Trophoblast cell (in vitro differentiated cells and primary cell): ENCODE measurements at regions not wholly inside any gene's neighbourhood (a gene's known extent, or its start where the extent isn't known, plus 50 kb on each side); places are given as distances from the start of the nearest gene placed in this dataset.

Experiments
- DNase-seq, 2 donors: peaks; one replicate each; pipeline ENCODE4 v3.0.0-alpha.2; 2016
- H2AFZ ChIP-seq: 2 replicates; pipeline ENCODE4 v1.6.1; 2013; ENCODE audit warnings: low read length, moderate library complexity, mild to moderate bottlenecking; ENCODE audit not compliant: insufficient read depth, poor library complexity
- H2AK5ac ChIP-seq: 2 replicates; pipeline ENCODE4 v1.6.1; 2013; ENCODE audit warnings: mild to moderate bottlenecking, low read length
- H2BK120ac ChIP-seq: 2 replicates; pipeline ENCODE4 v1.6.1; 2013; ENCODE audit warnings: low read length, mild to moderate bottlenecking, moderate library complexity; ENCODE audit not compliant: insufficient read depth, poor library complexity
- H2BK12ac ChIP-seq: 2 replicates; pipeline ENCODE4 v1.6.1; 2013; ENCODE audit warnings: mild to moderate bottlenecking, low read length, moderate library complexity
- H2BK5ac ChIP-seq: 2 replicates; pipeline ENCODE4 v1.6.1; 2013; ENCODE audit warnings: low read length, low read depth, moderate library complexity, mild to moderate bottlenecking; ENCODE audit not compliant: poor library complexity
- H3K14ac ChIP-seq: 2 replicates; pipeline ENCODE4 v1.6.1; 2013; ENCODE audit warnings: mild to moderate bottlenecking, low read length
- H3K18ac ChIP-seq: 2 replicates; pipeline ENCODE4 v1.6.1; 2013; ENCODE audit warnings: mild to moderate bottlenecking, low read length
- H3K23ac ChIP-seq: 2 replicates; pipeline ENCODE4 v1.6.1; 2013; ENCODE audit warnings: low read length
- H3K27ac ChIP-seq: 2 replicates; pipeline ENCODE4 v1.5.1; 2013; ENCODE audit warnings: low read depth, mild to moderate bottlenecking, inconsistent platforms, low read length, moderate library complexity
- H3K27me3 ChIP-seq: 2 replicates; pipeline ENCODE4 v1.6.1; 2013; ENCODE audit warnings: inconsistent platforms, mild to moderate bottlenecking, low read length, moderate library complexity; ENCODE audit not compliant: insufficient read depth
- H3K36me3 ChIP-seq, 2 experiments: 1 replicate in 1 of 2; 2 replicates in 1 of 2; pipeline ENCODE4 v1.6.1; 2013; ENCODE audit warnings: low read length in 2 of 2, mild to moderate bottlenecking in 2 of 2, moderate library complexity in 1 of 2; ENCODE audit not compliant: insufficient read depth in 2 of 2, control insufficient read depth in 1 of 2
- H3K4ac ChIP-seq: 2 replicates; pipeline ENCODE4 v1.6.1; 2013; ENCODE audit warnings: low read depth, mild to moderate bottlenecking, low read length, moderate library complexity
- H3K4me1 ChIP-seq, 2 experiments: 1 replicate in 1 of 2; 2 replicates in 1 of 2; pipeline ENCODE4 v1.6.1; 2013; ENCODE audit warnings: low read length in 2 of 2, mild to moderate bottlenecking in 2 of 2, moderate library complexity in 1 of 2; ENCODE audit not compliant: insufficient read depth in 2 of 2, control insufficient read depth in 1 of 2
- H3K4me2 ChIP-seq: 2 replicates; pipeline ENCODE4 v1.6.1; 2013; ENCODE audit warnings: inconsistent platforms, mild to moderate bottlenecking, low read length, moderate library complexity
- H3K4me3 ChIP-seq: 2 replicates; pipeline ENCODE4 v1.5.1; 2013; ENCODE audit warnings: mild to moderate bottlenecking, low read depth, low read length, inconsistent platforms
- H3K79me1 ChIP-seq: one replicate; pipeline ENCODE4 v1.6.1; 2013; ENCODE audit warnings: low read length
- H3K79me2 ChIP-seq: 2 replicates; pipeline ENCODE4 v1.6.1; 2013; ENCODE audit warnings: low read length, mild to moderate bottlenecking; ENCODE audit not compliant: control insufficient read depth, insufficient read depth, poor library complexity
- H3K9ac ChIP-seq: 2 replicates; pipeline ENCODE4 v1.6.1; 2013; ENCODE audit warnings: mild to moderate bottlenecking, low read length
- H3K9me3 ChIP-seq: 2 replicates; pipeline ENCODE4 v1.6.1; 2013; ENCODE audit warnings: low read depth, mild to moderate bottlenecking, control low read depth, inconsistent platforms, low read length; ENCODE audit not compliant: insufficient read depth
- H4K12ac ChIP-seq: 2 replicates; pipeline ENCODE4 v1.6.1; 2013; ENCODE audit warnings: low read depth, mild to moderate bottlenecking, low read length, moderate library complexity
- H4K8ac ChIP-seq: 2 replicates; pipeline ENCODE4 v1.6.1; 2013; ENCODE audit warnings: low read depth, mild to moderate bottlenecking, low read length, moderate library complexity
- H4K91ac ChIP-seq: one replicate; pipeline ENCODE4 v1.6.1; 2013; ENCODE audit warnings: low read depth, mild to moderate bottlenecking, low read length, moderate library complexity
- WGBS: extraction: QIAGEN DNeasy Blood & Tissue Kit; methylation state at CpG from one replicate; pipeline ENCODE4 v1.1.7; 2013; ENCODE audit warnings: missing lambda C conversion rate; ENCODE audit not compliant: insufficient read length, insufficient coverage; ENCODE audit errors: extremely low coverage; 5-methylcytosine and 5-hydroxymethylcytosine counted together

- Histone ChIP-seq H3K9ac (no peak overlapping the region), H4K12ac (no peak overlapping the region), H4K91ac (no peak overlapping the region), H2AFZ (no peak overlapping the region), H3K14ac (no peak overlapping the region), H3K27ac (no peak overlapping the region), H3K4me3 (no peak overlapping the region), H3K4me1 (peaks cover 0 to 2% of the 10 kb centered on the region in 2 experiments), H3K18ac (no peak overlapping the region), H3K79me1 (no peaks in the 10 kb centered on the region), H3K4ac (no peak overlapping the region), H2AK5ac (no peak overlapping the region), H3K9me3 (peaks cover 3% of the 10 kb centered on the region), H3K4me2 (no peak overlapping the region), H2BK12ac (no peak overlapping the region), H4K8ac (no peak overlapping the region), H2BK5ac (no peak overlapping the region), H2BK120ac (no peak overlapping the region), H3K36me3 (peaks cover 2 to 7% of the 10 kb centered on the region in 2 experiments), H3K79me2 (no peaks in the 10 kb centered on the region), H3K27me3 (no peaks in the 10 kb centered on the region), H3K23ac (no peak overlapping the region)
- no CpG with 5 or more reads among the region's 11 CpGs for WGBS
- DNase-seq, result peak; percentile 64 to 81
These were observed 58.8 kb upstream of the PRDX6 start for GRCh38 chr1:173418107-173418985.

- Histone ChIP-seq H3K18ac (no peak overlapping the region), H3K27me3 (no peaks in the 10 kb centered on the region), H2AFZ (no peak overlapping the region), H2BK12ac (no peak overlapping the region), H3K27ac (no peak overlapping the region), H2AK5ac (no peak overlapping the region), H3K4me2 (no peak overlapping the region), H4K8ac (no peak overlapping the region), H4K91ac (no peak overlapping the region), H3K4me3 (no peak overlapping the region), H3K23ac (no peak overlapping the region), H3K4me1 (peaks cover 0 to 6% of the 10 kb centered on the region in 2 experiments), H3K9me3 (peaks cover 3% of the 10 kb centered on the region), H3K4ac (no peak overlapping the region), H4K12ac (no peak overlapping the region), H3K9ac (no peak overlapping the region), H3K79me1 (peaks cover 6% of the 10 kb centered on the region), H3K14ac (no peak overlapping the region), H3K79me2 (no peaks in the 10 kb centered on the region), H2BK5ac (no peak overlapping the region), H2BK120ac (no peak overlapping the region), H3K36me3 (peaks cover 2 to 7% of the 10 kb centered on the region in 2 experiments)
- peak; percentile 87 to 97 for DNase-seq
- WGBS, result no CpG with 5 or more reads among the region's 7 CpGs
These were observed 56.8 kb upstream of the PRDX6 start for GRCh38 chr1:173420330-173420806.

GRCh38 chr1:173421286-173421685 lies 55.8 kb upstream of the PRDX6 start:
- Histone ChIP-seq H2BK120ac (no peak overlapping the region), H3K27me3 (no peaks in the 10 kb centered on the region), H2AK5ac (no peak overlapping the region), H3K36me3 (peaks cover 2 to 4% of the 10 kb centered on the region in 2 experiments), H3K9ac (no peak overlapping the region), H3K79me1 (peaks cover 11% of the 10 kb centered on the region), H3K4me3 (no peak overlapping the region), H4K8ac (no peak overlapping the region), H2AFZ (no peak overlapping the region), H2BK5ac (no peak overlapping the region), H4K91ac (no peak overlapping the region), H3K27ac (no peak overlapping the region), H3K23ac (no peak overlapping the region), H3K79me2 (no peaks in the 10 kb centered on the region), H3K4me2 (no peak overlapping the region), H3K14ac (no peak overlapping the region), H4K12ac (no peak overlapping the region), H3K18ac (no peak overlapping the region), H3K9me3 (peaks cover under 1% of the 10 kb centered on the region), H3K4ac (no peak overlapping the region), H3K4me1 (peaks cover 0 to 9% of the 10 kb centered on the region in 2 experiments), H2BK12ac (no peak overlapping the region)
- DNase-seq, result no peak
- no CpG with 5 or more reads among the region's 4 CpGs for WGBS

GRCh38 chr1:173421789-173422188 lies 55.3 kb upstream of the PRDX6 start:
- no peak overlapping the region for H4K91ac ChIP-seq
- H4K8ac ChIP-seq, result no peak overlapping the region
- H3K4me3 ChIP-seq, result no peak overlapping the region
- H3K27me3 ChIP-seq, result no peaks in the 10 kb centered on the region
- no peak overlapping the region for H2BK5ac ChIP-seq
- no peaks in the 10 kb centered on the region for H3K79me2 ChIP-seq
- DNase-seq, result no peak
- H3K9me3 ChIP-seq, result no peaks in the 10 kb centered on the region
- H3K4me2 ChIP-seq, result no peak overlapping the region
- H3K9ac ChIP-seq, result no peak overlapping the region
- no peak overlapping the region for H2AK5ac ChIP-seq
- H3K23ac ChIP-seq, result no peak overlapping the region
- H4K12ac ChIP-seq, result no peak overlapping the region
- H3K18ac ChIP-seq, result no peak overlapping the region
- no peak overlapping the region for H3K27ac ChIP-seq
- no peak overlapping the region for H3K4ac ChIP-seq
- H3K14ac ChIP-seq, result no peak overlapping the region
- no CpG with 5 or more reads among the region's 4 CpGs for WGBS
- peaks cover 2 to 9% of the 10 kb centered on the region in 2 experiments for H3K4me1 ChIP-seq
- H2BK12ac ChIP-seq, result no peak overlapping the region
- H2BK120ac ChIP-seq, result no peak overlapping the region
- peaks cover 12% of the 10 kb centered on the region for H3K79me1 ChIP-seq
- H3K36me3 ChIP-seq, result peaks cover 2 to 4% of the 10 kb centered on the region in 2 experiments
- H2AFZ ChIP-seq, result no peak overlapping the region
